ENCODE measurements at regions not wholly inside any gene's neighbourhood (a gene's known extent, or its start where the extent isn't known, plus 50 kb on each side); places are given as distances from the start of the nearest gene placed in this dataset.

- DNase-seq (ENCODE audit: low read depth, low spot score), result no peak
These were observed 57.3 kb downstream of the EVX1 start for GRCh38 chr7:27299861-27300260.

- no peak for DNase-seq (ENCODE audit: low read depth, low spot score)
These were observed 57.8 kb downstream of the EVX1 start for GRCh38 chr7:27300421-27300820.

- no peak for DNase-seq (ENCODE audit: low read depth, low spot score)
These were observed 60.0 kb downstream of the EVX1 start for GRCh38 chr7:27302590-27302989.

GRCh38 chr7:27303026-27303425, 60.4 kb downstream of the EVX1 start:
- no peak for DNase-seq (ENCODE audit: low read depth, low spot score)

GRCh38 chr7:27305854-27306253, 63.3 kb downstream of the EVX1 start:
- DNase-seq (ENCODE audit: low read depth, low spot score), result no peak

- DNase-seq (ENCODE audit: low read depth, low spot score), result no peak
These were observed 70.2 kb downstream of the EVX1 start for GRCh38 chr7:27312820-27313219.

- DNase-seq (ENCODE audit: low read depth, low spot score), result no peak
These were observed 71.5 kb downstream of the EVX1 start for GRCh38 chr7:27314111-27314510.

- DNase-seq (ENCODE audit: low read depth, low spot score), result no peak
These were observed 72.5 kb downstream of the EVX1 start for GRCh38 chr7:27315066-27315465.

GRCh38 chr7:27316311-27316710, 73.7 kb downstream of the EVX1 start:
- no peak for DNase-seq (ENCODE audit: low read depth, low spot score)

- no peak for DNase-seq (ENCODE audit: low read depth, low spot score)
These were observed 81.6 kb downstream of the EVX1 start for GRCh38 chr7:27324246-27324645.

GRCh38 chr7:27329909-27330308, 87.3 kb downstream of the EVX1 start:
- DNase-seq (ENCODE audit: low read depth, low spot score), result no peak

GRCh38 chr7:27339478-27339877, 96.9 kb downstream of the EVX1 start:
- no peak for DNase-seq (ENCODE audit: low read depth, low spot score)

- DNase-seq (ENCODE audit: low read depth, low spot score), result no peak
These were observed 101.9 kb downstream of the EVX1 start for GRCh38 chr7:27344471-27344870.

- DNase-seq (ENCODE audit: low read depth, low spot score), result no peak
These were observed 102.7 kb downstream of the EVX1 start for GRCh38 chr7:27345164-27345887.

GRCh38 chr7:27345997-27346396, 103.4 kb downstream of the EVX1 start:
- DNase-seq (ENCODE audit: low read depth, low spot score), result no peak

- DNase-seq (ENCODE audit: low read depth, low spot score), result no peak
These were observed 104.1 kb downstream of the EVX1 start for GRCh38 chr7:27346531-27347275.

- DNase-seq (ENCODE audit: low read depth, low spot score), result no peak
These were observed 104.7 kb downstream of the EVX1 start for GRCh38 chr7:27347276-27347640.

- no peak for DNase-seq (ENCODE audit: low read depth, low spot score)
These were observed 107.0 kb downstream of the EVX1 start for GRCh38 chr7:27349621-27350020.

- no peak for DNase-seq (ENCODE audit: low read depth, low spot score)
These were observed 108.5 kb downstream of the EVX1 start for GRCh38 chr7:27351137-27351536.

GRCh38 chr7:27351786-27352185, 109.2 kb downstream of the EVX1 start:
- no peak for DNase-seq (ENCODE audit: low read depth, low spot score)

GRCh38 chr7:27359181-27360125, 116.9 kb downstream of the EVX1 start:
- DNase-seq (ENCODE audit: low read depth, low spot score), result no peak

GRCh38 chr7:27361522-27361921, 118.9 kb downstream of the EVX1 start:
- no peak for DNase-seq (ENCODE audit: low read depth, low spot score)
